Stomach (tissue), 4 donors: ENCODE measurements at regions not wholly inside any gene's neighbourhood (a gene's known extent, or its start where the extent isn't known, plus 50 kb on each side); places are given as distances from the start of the nearest gene placed in this dataset.

Source experiments
- POLR2AphosphoS5 ChIP-seq, 3 donors: sonication (generic); formaldehyde crosslinking; IDR thresholded peaks; one replicate each; pipeline ENCODE4 v1.6.1; 2016; ENCODE audit warnings: antibody characterized with exemption in 3 of 3
- TF ChIP-seq, protein P1 (sequence below), 7 experiments: fragments of 450-650 bp in 4 of 7; fragments of 200-600 bp in 3 of 7; sonication (generic) in 3 of 7; IDR thresholded peaks; one replicate each; pipeline ENCODE4 v1.5.1; 2016 to 2019; ENCODE audit warnings: antibody characterized with exemption in 7 of 7, control low read depth in 2 of 7, mild to moderate bottlenecking in 1 of 7

DNA sequence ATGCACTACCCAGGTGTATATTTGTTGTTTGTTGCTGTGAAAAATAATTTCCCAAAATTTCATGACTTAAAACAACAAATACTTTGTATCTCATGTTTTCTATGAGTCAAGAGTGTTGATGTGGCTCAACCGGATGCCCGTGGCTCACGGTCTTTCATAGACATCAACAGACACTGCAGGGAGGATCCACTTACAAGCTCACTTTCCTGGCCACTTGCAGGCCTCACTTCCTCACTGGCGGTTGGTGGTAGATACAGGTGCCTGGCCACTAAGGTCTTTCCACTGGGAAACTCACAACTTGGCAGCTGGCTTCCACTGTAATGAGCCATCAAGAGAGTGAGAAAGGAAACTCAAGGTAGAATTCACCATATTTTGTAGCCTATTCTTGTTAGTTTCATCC lies 662.9 kb downstream of the IRS1 start:
- TF ChIP-seq, protein P1, sequence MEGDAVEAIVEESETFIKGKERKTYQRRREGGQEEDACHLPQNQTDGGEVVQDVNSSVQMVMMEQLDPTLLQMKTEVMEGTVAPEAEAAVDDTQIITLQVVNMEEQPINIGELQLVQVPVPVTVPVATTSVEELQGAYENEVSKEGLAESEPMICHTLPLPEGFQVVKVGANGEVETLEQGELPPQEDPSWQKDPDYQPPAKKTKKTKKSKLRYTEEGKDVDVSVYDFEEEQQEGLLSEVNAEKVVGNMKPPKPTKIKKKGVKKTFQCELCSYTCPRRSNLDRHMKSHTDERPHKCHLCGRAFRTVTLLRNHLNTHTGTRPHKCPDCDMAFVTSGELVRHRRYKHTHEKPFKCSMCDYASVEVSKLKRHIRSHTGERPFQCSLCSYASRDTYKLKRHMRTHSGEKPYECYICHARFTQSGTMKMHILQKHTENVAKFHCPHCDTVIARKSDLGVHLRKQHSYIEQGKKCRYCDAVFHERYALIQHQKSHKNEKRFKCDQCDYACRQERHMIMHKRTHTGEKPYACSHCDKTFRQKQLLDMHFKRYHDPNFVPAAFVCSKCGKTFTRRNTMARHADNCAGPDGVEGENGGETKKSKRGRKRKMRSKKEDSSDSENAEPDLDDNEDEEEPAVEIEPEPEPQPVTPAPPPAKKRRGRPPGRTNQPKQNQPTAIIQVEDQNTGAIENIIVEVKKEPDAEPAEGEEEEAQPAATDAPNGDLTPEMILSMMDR (IDR thresholded peaks at IDR 0.05), result no peak
- TF ChIP-seq POLR2AphosphoS5 (IDR thresholded peaks at IDR 0.05), result no peak
